Lung microvascular endothelial cell (primary cell): ENCODE measurements at regions not wholly inside any gene's neighbourhood (a gene's known extent, or its start where the extent isn't known, plus 50 kb on each side); places are given as distances from the start of the nearest gene placed in this dataset.

ENCODE experiments used
- DNase-seq, 2 donors: peaks; one replicate each; pipeline versions ENCODE4 v3.0.0 to v3.0.0-alpha.2; 2010; ENCODE audit warnings: low read depth in 2 of 2

DNA sequence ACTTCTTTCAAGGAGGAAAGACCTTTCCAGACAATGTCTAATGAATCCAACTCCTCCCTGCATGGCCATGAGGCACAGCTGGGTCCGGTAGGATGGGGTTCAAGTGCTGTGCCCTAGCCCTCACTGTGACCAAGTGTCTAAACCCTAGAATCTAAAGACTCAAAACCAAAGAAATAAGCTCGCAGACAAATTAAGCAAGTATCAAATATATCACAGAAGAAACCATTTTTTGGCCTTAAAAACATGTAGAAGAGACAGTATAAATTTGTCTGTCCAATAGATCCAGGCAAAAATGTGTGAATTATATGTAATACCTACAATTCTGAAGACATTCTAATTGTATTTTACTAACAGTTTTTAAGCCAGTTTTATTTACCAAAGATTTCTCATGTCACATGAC, 56.4 kb upstream of the WDR17 start:
- no peak for DNase-seq

DNA sequence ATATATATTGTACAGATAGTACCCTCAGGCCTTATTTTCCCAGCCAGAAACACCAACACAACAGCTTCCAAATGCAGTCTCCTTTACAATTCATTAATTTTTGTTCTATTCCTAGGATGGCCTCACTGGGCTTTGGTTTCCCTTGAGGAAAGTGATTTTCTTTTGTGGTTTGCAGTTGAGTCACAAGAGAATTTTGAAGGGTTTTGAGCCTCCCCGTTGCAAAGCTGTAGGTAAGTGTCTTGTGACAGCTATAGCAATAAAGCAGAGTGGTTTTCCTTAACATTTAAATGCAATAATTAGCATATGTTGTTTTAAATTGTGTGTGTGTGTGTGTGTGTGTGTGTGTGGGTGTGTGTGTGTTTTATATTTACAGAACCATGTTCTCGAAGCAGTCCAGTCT, 54.1 kb upstream of the WDR17 start:
- DNase-seq: no peak

DNA sequence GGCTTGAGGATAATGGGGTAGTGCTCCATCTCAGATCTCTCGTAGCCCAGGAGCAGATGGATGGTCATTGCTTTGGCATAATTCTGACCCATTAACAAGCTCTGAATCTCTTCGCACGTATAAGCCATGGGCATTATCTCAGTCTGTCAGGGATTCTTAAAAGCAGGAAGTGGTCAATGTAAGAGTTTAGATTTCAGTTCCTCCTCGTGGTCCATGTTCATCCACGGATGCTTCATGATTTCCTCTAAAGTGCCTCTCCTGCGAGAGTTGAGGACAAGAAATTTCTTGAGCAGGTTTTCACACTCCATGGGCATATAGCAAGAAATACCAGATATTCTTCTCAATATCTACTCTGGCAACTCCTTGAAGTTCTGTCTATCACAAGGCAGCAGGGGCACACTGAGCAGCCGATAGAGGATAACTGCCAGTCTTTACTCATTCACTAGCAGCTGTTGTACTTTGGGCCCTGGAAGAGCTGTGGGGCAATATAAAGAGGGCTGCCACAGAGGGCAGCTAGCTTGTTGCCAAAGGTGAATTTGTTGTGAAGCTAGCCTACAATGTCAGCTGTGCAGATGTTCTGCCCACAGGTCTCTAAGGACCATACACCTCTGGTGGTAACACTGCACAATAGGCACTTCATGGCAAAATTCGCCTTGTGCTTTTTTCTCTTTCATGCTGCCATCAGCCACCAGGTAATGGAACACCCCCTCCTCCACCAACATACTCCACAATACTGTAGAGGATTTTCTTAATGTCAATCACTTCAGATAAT, 52.0 kb upstream of the WDR17 start:
- DNase-seq: no peak

DNA sequence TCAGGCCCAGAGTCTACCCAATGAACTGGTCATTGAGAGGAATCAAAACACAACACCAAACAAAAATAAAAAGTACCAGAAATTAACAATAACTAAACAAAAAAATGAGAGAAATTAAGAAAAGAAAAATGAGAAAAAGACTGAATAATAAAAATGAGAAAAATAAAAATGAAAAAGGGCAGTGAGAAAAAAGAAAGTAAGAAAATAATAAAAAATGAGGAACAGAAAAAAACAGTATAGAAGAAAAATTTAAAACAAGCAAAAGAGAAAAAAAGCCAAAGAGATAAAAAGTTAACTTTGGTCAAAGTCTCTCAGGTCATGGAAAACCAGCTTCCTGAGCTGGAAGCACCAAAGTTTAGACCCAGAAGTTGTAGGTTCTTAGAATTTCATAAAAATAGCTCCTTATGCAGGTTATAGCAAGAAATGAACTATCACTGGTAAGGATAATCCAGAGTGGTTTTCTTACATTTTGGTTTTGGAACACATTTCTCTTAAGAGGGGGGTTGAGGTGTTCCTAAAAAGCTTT, 51.0 kb upstream of the WDR17 start:
- DNase-seq: no peak
